Esophagus squamous epithelium (tissue), 4 donors: ENCODE measurements at regions not wholly inside any gene's neighbourhood (a gene's known extent, or its start where the extent isn't known, plus 50 kb on each side); places are given as distances from the start of the nearest gene placed in this dataset.

Source experiments
- POLR2A ChIP-seq, 4 donors: fragments of 450-650 bp; IDR thresholded peaks; one replicate each; pipeline ENCODE4 v1.6.1; 2017; ENCODE audit warnings: antibody characterized with exemption in 4 of 4, mild to moderate bottlenecking in 4 of 4, moderate library complexity in 3 of 4
- TF ChIP-seq, protein P1 (sequence below), 6 experiments: fragments of 450-650 bp in 4 of 6; fragments of 200-600 bp in 2 of 6; sonication (generic) in 2 of 6; IDR thresholded peaks; one replicate each; pipeline ENCODE4 v1.5.1; 2016 to 2019; ENCODE audit warnings: antibody characterized with exemption in 6 of 6, mild to moderate bottlenecking in 4 of 6, moderate library complexity in 4 of 6

DNA sequence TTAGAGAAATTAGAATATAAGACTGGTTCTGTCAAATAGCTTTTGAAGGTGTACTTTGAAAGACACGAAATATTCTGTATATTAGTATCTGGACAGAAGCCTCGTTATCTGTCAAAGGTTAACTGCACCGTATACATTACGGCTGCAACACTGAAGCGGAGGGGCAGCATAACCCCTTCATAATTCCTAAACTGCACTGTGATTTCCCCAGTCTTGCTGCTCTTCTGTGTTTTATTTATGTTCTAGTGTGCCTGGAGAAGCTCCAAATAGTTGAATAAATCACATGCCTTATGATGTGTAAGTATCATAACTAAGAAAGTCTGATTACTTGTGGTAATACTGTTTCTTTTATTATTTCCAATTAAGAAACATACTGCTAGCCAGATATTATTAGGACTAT is 285.7 kb upstream of the ROBO2 start:
- TF ChIP-seq, protein P1, sequence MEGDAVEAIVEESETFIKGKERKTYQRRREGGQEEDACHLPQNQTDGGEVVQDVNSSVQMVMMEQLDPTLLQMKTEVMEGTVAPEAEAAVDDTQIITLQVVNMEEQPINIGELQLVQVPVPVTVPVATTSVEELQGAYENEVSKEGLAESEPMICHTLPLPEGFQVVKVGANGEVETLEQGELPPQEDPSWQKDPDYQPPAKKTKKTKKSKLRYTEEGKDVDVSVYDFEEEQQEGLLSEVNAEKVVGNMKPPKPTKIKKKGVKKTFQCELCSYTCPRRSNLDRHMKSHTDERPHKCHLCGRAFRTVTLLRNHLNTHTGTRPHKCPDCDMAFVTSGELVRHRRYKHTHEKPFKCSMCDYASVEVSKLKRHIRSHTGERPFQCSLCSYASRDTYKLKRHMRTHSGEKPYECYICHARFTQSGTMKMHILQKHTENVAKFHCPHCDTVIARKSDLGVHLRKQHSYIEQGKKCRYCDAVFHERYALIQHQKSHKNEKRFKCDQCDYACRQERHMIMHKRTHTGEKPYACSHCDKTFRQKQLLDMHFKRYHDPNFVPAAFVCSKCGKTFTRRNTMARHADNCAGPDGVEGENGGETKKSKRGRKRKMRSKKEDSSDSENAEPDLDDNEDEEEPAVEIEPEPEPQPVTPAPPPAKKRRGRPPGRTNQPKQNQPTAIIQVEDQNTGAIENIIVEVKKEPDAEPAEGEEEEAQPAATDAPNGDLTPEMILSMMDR (IDR thresholded peaks at IDR 0.05) = no peak
- TF ChIP-seq POLR2A (IDR thresholded peaks at IDR 0.05) = no peak
